ENCODE measurements at regions not wholly inside any gene's neighbourhood (a gene's known extent, or its start where the extent isn't known, plus 50 kb on each side); places are given as distances from the start of the nearest gene placed in this dataset.

GRCh38 chr6:17047889-17048288 lies 54.0 kb upstream of the STMND1 start:
- DNase-seq = no peak

DNA sequence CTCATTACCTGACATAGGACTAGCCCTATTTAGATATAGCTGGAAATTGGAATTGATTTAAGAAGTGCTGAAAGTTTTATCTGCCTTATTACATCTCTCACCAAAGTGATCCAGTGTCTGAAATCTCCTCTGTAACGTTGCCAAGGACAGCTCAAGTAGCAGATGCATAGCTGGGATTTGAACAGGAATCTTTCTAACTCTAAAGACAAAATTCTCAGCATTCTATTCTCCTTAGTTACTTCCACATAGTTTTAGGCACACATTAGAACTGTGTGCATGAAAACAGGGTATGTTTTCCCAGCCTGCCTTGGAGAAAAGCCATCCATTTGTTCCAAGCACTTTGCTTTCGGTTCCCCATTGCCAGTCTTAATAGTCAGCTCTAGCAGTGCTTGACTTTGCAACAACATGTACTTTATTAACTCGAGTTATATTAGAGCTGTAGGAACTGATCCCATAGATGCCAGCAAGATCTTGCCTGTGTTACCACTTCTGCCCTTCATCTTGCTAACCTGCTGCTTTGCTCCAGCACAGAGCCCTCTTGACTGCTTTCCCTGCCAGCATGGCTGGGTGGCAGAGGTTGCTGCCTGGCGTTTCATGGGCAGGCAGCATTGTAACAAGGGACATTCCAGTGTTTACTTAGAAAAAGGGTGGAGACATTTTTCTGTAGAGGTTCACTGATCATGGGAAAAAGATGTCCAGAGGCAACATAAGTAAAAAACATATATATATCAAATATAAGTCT lies 56.1 kb upstream of the STMND1 start:
- DNase-seq = no peak

- no peak for DNase-seq
Measured at GRCh38 chr6:17043148-17043522, 58.7 kb upstream of the STMND1 start.

DNA sequence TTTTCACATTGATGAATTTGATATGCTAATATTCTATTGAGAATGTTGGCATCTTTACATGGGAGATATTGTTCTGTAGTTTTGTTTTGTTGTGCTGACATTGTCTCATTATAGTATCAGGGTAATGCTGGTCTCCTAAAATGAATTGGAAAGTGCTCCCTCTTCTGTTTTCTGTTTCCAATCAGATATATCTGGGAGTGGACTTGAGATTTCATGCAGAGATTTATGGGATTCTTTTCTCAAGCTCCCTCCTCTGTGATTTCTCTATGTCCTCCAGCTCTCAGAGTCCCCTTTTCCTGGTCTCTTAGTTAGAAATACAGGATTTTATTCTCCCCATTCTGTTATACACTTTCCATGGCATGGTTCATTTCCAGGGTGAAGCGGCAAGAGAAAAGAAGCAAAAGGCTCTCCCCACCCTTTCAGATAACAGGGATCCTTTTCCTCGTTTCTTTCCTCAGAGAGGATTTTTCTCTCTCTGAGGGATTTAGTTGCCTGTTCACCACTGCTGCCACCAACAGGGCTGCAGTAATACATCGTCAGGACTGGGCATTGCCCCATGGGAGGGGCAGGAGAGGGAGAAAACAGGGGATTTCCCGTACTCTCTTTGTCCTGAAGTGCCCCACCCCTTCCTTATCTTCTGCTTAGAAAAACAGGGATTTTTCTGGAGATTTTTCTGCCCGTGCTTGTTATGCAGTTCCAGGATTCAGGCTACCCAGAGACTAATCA lies 59.3 kb upstream of the STMND1 start:
- DNase-seq = peak in 1 of 2 experiments; percentile 9

DNA sequence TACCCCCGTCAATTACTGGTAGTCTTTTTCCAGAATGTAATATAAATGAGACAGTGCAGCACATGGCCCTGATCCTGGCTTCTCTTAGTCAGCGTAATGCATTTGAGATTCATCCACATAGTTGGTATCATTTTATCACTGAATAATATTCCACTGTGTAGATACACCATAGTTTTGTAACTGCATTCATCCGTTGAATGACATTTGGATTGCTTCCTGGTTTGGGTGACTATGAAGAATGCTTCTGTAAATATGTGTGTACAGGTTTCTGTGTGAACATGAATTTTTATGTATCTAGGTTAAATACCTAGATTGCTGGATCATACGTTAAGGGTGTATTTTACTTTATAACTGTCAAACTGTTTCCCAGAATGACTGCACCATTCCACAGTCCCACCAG lies 62.6 kb upstream of the STMND1 start:
- DNase-seq = no peak

- DNase-seq = no peak
Measured at GRCh38 chr6:17038316-17038715, 63.5 kb upstream of the STMND1 start.

GRCh38 chr6:17036065-17036393 lies 65.8 kb upstream of the STMND1 start:
- no peak for DNase-seq

- DNase-seq = no peak
Measured at GRCh38 chr6:17035257-17036064, 66.4 kb upstream of the STMND1 start.

- DNase-seq = no peak
Measured at GRCh38 chr6:17033746-17034145, 68.1 kb upstream of the STMND1 start.

- DNase-seq = no peak
Measured at GRCh38 chr6:17032988-17033634, 68.7 kb upstream of the STMND1 start.

DNA sequence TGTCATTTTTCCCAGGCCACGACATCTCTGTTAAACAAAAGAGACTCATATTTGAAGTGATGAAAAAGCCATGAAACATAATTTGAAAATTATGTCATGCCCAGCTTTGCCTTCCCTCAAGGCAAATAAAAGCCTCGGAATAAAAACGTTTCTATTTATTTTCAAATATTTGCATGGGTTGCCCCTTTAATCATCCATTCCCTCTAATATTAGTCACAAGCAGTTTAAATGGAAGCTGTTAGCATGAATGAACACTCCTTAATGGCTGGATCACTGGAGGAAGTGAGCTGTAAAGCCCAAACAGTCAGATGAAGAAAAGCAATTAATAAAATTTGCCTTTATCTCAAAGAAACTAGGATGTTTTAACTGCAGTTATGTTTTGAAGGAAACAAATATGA lies 69.3 kb upstream of the STMND1 start:
- no peak for DNase-seq

DNA sequence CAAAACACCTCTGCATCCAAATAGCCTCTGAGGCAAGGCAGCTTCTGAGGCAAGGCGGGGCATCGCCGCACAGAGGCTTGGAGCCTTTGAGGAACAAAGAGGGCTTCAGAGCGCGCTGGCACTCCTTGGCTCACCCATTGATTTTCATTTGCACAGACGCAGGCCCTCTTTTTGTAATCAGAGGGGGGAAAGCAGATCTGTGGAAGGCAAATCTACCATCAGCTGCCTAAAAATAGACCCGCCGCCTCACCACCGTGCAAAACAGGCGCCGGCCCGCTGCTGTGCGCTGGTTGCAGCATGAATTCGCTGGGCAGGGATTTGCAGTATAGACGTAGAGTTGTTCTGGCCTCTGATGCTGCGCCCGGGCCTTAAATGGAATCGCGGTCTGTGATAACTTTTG lies 69.9 kb upstream of the STMND1 start:
- no peak for DNase-seq

DNA sequence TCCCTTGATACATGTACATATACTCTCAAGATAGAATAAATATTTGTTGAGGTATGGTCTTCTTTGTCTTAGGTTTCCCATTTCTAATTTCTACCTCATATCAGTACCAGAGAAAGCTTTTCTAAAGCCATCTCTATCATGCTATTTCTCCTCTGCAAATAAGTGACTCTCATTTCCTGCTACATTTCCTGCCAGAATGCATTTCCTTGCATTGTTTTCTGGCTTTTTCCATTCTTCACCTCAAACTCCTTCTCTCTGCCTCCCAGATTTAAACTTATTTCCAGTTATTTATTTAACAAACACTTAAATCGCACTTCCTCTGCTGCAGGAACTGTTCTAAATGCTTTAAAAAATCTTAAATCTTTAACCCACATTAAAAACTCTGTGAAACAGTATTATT lies 74.4 kb upstream of the STMND1 start:
- DNase-seq = no peak

- no peak for DNase-seq
Measured at GRCh38 chr6:17022604-17023003, 79.2 kb upstream of the STMND1 start.

GRCh38 chr6:17021539-17021889 lies 80.3 kb upstream of the STMND1 start:
- DNase-seq = no peak

DNA sequence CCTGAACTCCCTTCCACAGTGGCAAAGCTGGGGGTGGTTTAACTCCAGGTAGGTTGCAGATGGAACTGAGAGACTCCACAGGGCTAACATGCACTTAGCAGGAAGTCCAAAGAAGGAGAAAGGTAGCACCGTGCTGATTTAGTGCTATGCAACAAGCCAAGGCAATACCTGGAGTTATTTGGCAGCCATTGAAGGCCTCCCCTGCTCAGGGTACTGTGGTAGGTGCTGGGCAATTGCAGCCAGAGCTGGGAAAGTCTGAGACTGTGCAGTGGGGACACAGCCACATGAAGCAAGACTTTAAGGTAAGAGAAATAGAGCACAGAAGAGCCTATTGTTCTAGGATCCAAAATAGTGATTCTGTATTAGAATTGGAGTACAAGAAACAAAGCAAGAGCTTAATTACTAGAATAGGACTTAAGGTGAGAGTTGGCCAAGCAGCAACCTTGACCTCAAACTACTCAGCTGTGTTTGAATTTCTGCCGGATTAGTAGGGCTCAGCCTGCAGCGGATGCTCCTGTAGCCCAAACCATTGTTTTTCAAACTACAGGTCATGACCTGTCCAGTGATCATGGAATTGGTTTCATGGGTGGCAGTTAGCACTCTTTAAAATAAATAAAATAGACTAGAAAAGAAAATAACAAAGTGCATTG lies 80.8 kb upstream of the STMND1 start:
- no peak for DNase-seq

DNA sequence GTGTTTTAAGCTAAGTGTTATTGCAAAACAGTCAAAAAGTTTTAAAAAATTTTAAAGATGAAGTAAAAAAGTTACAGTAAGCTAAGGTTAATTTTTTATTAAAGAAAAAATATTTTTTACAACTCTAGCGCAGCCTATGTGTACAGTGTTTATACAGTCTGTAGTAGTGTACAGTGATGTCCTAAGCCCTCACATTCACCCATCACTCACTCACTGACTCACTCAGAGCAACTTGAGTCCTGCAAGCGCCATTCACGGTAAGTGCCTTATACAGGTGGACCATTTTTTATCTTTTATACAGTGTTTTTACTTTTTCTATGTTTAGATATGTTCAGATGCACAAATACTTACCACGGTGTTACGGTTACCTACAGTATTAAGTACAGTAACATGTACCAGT lies 83.4 kb upstream of the STMND1 start:
- no peak for DNase-seq

DNA sequence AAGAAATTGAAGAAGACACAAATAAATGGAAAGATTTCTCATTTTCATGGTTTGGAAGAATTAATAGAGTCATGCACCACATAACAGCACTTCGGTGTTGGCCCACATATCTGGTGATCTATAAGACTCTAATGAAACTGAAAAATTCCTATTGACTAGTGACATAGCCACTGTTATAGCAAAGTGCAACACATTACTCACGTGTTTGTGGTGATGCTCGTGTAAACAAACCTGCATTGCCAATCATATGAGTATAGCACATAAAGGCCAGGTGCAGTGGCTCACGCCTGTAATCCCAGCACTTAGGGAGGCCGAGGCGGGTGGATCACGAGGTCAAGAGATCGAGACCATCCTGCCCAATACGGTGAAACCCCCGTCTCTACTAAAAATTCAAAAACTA lies 84.4 kb upstream of the STMND1 start:
- DNase-seq = no peak

- no peak for DNase-seq
Measured at GRCh38 chr6:17015551-17016381, 86.1 kb upstream of the STMND1 start.

- no peak for DNase-seq
Measured at GRCh38 chr6:17015144-17015543, 86.7 kb upstream of the STMND1 start.

- DNase-seq = no peak
Measured at GRCh38 chr6:17013701-17014100, 88.1 kb upstream of the STMND1 start.

Data from SHP77 (cell line).